Stimulated activated CD8-positive, alpha-beta memory T cell treated with anti-CD3 and anti-CD28 coated beads, Interleukin-4, amount 100 ng/mL, for 48 hours (primary cell): ENCODE measurements at regions not wholly inside any gene's neighbourhood (a gene's known extent, or its start where the extent isn't known, plus 50 kb on each side); places are given as distances from the start of the nearest gene placed in this dataset.

ENCODE experiments used
- DNase-seq: peaks from one replicate; pipeline ENCODE4 v3.0.0-alpha.2; 2020

- no peak for DNase-seq
Observed at GRCh38 chr13:64855506-64855905, 2374.6 kb downstream of the PCDH9 start.

DNA sequence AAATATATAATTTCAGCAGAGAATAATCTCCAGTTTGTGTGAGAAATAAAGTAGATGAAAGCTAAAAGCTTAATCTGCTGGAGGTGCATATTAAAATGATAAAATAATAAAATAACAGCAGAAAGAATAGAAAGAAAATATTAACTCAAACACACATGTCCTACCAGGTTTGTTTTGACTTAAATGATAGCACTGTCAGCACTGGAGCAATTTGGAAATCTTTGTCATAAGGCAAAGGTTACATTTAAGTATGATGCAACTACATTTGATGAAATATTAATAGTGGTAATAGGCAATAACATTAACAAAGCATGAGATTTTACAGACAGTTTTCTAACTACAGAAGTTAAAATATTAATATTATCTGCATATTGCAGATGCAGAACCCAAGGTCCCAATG lies 2380.1 kb downstream of the PCDH9 start:
- DNase-seq, result no peak

- DNase-seq, result no peak
Observed at GRCh38 chr13:64849196-64849595, 2380.9 kb downstream of the PCDH9 start.

GRCh38 chr13:64847767-64848166 lies 2382.4 kb downstream of the PCDH9 start:
- no peak for DNase-seq

- no peak for DNase-seq
Observed at GRCh38 chr13:64845110-64845509, 2385.0 kb downstream of the PCDH9 start.

DNA sequence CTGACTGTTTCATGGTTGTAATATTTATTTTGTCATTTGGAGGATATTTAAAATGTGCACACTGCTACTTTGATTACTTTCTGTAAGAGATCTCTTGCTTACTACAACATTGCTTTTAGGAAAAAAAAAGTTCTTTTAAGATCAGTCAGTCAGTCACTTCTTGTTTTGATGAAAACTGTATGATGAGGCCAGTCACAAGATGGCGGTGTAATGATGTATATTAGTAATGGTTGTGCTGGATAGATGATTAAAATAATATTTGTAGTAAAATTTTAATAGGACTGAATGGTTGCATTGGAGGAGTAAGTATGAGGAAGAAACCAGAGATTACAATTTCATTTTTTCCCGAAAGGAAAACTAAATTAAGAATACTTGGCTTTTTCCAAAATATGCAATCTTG lies 2411.1 kb downstream of the PCDH9 start:
- no peak for DNase-seq

GRCh38 chr13:64817691-64818090 lies 2412.4 kb downstream of the PCDH9 start:
- DNase-seq, result no peak

DNA sequence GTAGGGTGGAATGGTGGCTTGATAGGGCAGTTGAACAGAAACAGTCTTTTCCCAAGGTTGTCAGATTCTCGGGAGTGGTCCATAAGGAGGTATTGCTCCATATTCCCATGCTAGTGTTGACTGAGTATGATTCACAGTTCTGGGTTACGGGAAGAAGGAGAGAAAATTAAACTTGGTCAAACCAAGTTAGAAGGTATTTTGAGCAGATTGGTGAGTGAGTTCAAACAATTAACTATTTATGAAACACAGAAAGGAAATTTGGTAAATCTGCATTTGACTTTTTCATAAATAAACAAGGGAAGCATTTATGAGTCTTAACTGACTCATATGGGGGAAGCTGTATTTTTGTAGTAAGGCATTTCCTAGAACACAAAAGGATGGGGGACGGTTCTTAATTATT lies 2419.4 kb downstream of the PCDH9 start:
- no peak for DNase-seq

- DNase-seq, result no peak
Observed at GRCh38 chr13:64808704-64809103, 2421.4 kb downstream of the PCDH9 start.

DNA sequence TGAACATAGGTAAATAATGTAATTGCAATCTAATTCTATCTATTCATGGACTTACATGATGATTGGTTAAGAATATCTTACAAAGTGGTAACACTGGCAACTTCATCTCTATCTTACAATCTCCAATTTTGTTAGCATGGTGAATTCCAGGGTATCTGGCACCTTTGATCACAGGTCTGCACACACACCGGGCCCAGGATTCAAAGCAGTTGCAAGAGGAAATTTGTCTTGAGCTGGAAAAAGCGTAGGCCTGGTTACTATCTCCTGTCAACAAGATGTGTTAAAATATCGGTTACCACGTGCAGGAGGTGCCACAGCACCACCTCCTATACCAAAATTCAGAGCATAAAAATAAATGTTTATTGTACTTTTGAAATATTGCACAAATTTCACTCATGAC lies 2428.4 kb downstream of the PCDH9 start:
- DNase-seq, result no peak

DNA sequence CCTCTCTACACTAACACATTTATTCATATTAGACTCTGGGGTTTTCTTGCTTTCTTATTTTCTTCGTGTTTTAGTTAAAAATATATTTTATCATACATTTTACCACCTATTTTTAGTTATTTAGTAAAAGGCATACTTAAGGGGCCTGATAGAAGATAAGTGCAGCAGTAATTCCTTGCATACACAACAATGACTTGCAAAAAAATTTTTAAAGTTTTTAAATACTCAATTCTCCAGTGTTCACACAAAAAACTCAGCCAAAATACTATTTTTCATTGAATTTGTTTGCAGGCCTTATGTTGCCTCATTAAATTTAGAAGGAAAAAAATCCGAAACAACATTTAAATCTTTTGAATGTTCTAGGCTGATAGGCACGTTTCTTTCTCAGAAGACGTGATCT lies 2431.7 kb downstream of the PCDH9 start:
- DNase-seq, result no peak

- DNase-seq, result no peak
Observed at GRCh38 chr13:64793592-64793991, 2436.5 kb downstream of the PCDH9 start.

DNA sequence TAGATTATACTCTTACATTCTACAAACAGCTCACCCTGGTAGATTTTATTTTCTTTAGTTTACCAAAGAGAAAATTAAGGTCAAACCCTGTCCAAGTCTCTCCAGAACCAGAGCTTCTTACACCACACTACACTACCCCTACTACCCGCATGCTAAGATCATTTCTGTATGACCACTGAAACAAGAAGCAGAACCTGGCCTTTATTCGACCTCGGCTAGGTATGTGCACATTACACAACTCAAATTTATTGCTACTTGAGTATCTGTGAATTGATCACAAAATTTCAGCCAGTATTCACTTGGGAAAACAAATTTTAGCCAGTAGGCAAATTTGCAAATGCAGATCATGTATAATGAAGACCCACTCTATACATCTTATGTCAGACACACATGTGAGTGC lies 2437.0 kb downstream of the PCDH9 start:
- DNase-seq, result no peak

- no peak for DNase-seq
Observed at GRCh38 chr13:64791373-64791772, 2438.8 kb downstream of the PCDH9 start.

GRCh38 chr13:64782466-64782865 lies 2447.7 kb downstream of the PCDH9 start:
- no peak for DNase-seq

DNA sequence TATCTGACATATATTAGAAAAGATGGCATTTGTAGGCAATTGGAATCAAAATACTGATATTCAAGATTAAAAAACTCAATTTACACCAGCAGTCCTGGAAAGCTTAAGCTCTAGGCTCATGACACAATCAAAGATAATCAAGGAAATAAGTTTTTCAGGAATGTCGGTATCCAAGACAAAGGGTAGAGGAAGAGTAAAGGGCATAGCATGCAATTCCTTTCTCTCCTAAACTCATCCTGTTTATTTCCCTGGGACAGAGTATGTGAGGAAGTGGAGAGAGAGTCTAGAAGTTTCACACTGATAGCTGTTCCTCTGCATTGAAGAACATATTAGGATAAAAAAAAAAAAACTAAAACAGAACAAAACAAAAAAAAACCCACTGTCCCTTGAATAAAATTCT lies 2452.1 kb downstream of the PCDH9 start:
- no peak for DNase-seq

GRCh38 chr13:64774915-64775314 lies 2455.2 kb downstream of the PCDH9 start:
- DNase-seq, result no peak

DNA sequence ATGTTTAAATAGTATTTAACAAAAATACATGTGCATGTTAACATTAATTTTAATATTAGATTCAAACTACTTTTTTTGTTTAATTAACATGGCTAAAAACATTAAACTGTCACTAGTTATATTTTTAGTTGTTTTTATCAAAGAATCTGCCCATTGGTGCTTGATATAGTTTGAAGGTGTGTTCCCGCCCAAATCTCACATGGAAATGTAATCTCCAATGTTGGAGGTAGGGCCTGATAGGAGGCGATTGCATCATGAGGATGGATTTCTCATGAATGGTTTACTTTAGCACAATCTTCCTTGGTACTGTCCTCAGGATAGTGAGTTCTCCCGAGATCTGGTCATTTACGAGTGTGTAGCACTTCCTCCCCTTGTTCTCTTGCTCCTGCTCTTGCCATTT lies 2459.4 kb downstream of the PCDH9 start:
- no peak for DNase-seq

- DNase-seq, result no peak
Observed at GRCh38 chr13:64767054-64767453, 2463.1 kb downstream of the PCDH9 start.

- no peak for DNase-seq
Observed at GRCh38 chr13:64765636-64766035, 2464.5 kb downstream of the PCDH9 start.

DNA sequence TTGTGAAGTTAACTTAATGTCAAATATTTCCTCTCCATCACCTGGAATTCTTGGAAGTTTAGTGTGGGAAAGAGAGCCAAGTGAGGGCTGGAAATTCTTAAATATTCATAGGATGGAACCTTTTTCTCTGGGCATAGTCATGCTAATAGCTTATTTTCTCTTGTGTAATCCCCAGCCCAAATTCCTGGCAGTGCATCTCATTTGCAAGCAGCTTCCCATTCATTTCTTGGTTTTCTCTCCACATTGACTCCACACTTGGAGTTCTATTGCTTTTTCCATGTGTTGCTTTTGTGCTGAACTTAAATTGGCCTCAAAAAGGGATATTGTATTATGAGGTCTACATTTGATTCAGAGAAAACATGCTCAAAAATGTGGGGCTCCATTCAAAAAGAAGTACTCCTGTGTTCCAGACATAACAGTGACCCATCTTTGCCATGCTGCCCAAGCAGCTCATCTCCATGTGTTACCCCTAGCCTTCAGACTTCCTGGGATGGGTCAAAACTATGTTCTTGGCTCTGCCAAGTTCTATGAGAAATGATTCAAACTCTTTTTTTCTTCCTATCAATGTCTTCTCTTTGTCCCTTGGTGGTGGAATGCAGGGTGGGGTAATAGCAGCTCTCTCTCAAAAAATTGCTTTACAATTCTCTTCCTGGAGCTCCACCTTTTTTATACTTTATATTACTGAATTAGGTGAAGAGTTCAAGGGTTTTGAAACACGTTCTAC lies 2471.5 kb downstream of the PCDH9 start:
- no peak for DNase-seq

DNA sequence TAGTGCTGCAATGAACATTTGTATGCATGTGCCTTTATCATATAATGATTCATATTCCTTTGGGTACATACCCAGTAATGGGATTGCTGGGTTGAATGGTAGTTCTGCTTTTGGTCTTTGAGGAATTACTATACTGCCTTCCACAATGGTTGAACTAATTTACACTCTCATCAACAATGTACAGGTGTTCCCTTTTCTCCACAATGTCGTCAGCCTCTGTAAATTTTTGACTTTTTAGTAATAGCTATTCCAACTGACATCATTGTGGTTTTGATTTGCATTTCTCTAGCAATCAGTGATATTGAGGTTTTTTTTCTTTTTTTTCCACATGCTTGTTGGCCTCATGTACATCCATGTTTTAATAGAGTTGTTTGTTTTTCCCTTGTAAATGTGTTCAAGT lies 2473.5 kb downstream of the PCDH9 start:
- no peak for DNase-seq

DNA sequence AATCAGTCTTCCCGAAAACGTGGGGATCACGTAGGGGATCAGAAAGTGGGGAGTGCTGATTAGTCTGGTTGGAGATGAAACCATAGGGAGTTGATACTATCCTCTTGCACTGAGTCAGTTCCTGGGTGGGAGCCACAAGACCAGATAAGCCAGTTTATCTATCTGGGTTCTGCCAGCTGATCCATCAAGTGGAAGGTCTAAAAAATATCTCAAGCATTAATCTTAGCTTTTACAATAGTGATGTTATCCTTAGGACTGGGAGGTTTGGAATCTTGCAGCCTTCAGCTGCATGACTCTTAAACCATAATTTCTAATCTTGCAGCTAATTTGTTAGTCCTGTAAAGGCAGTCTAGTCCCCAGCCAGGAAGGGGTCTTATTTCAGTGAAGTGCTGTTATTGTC lies 2474.2 kb downstream of the PCDH9 start:
- DNase-seq, result no peak

- no peak for DNase-seq
Observed at GRCh38 chr13:64753233-64754000, 2476.7 kb downstream of the PCDH9 start.

DNA sequence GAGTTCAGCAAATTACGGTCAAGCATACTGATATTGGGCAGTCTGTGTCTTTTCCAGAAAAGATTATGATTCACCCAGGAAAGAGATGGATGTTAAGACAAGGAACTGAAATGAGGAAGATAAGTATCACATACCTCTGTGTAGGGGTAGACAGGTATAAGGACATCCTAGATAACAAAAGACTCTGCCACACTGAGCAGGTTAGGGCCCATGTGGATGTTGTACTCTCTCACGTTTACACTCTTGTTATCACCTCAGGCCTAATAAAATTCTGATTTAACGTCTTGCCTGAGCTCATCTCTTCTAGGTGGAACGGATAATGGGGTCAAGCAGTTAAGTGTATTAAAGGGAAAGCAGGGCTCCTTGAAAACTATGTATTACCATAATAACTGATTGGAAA lies 2480.8 kb downstream of the PCDH9 start:
- no peak for DNase-seq
